Neural progenitor cell (in vitro differentiated cells): ENCODE measurements at regions not wholly inside any gene's neighbourhood (a gene's known extent, or its start where the extent isn't known, plus 50 kb on each side); places are given as distances from the start of the nearest gene placed in this dataset. TPM values are rescaled to one million over a fixed set of nuclear protein-coding genes. Genes with fewer than 3 reads are reported as not detected.
A peak's percentile ranks its signal among the peaks of the same experiment; 100 is the strongest.

ENCODE experiments used
- DNase-seq: peaks from one replicate; pipeline ENCODE4 v3.0.0-alpha.2; 2016; ENCODE audit warnings: low spot score
- H2AFZ ChIP-seq: fragments of 200-600 bp; sonication (generic); replicated peaks from 2 replicates; pipeline ENCODE4 v1.6.1; 2016; ENCODE audit warnings: antibody characterized with exemption
- H3F3A ChIP-seq: fragments of 200-600 bp; sonication (generic); 2 replicates; pipeline ENCODE4 v1.6.1; 2016; ENCODE audit warnings: antibody characterized with exemption, low read depth
- H3K27ac ChIP-seq: fragments of 200-600 bp; sonication (generic); 2 replicates; pipeline ENCODE4 v1.5.1; 2016; ENCODE audit warnings: mild to moderate bottlenecking
- H3K27me3 ChIP-seq: fragments of 200-600 bp; sonication (generic); 2 replicates; pipeline ENCODE4 v1.6.1; 2016; ENCODE audit warnings: mild to moderate bottlenecking, moderate library complexity
- H3K36me3 ChIP-seq: fragments of 200-600 bp; sonication (generic); 2 replicates; pipeline ENCODE4 v1.5.1; 2016
- H3K4me1 ChIP-seq: fragments of 200-600 bp; sonication (generic); 2 replicates; pipeline ENCODE4 v1.6.1; 2016; ENCODE audit warnings: mixed run types
- H3K4me2 ChIP-seq: fragments of 200-600 bp; sonication (generic); 2 replicates; pipeline ENCODE4 v1.6.1; 2016
- H3K4me3 ChIP-seq: fragments of 200-600 bp; sonication (generic); 2 replicates; pipeline ENCODE4 v1.5.1; 2016
- H3K79me2 ChIP-seq: fragments of 200-600 bp; sonication (generic); 2 replicates; pipeline ENCODE4 v1.6.1; 2016; ENCODE audit warnings: low read depth
- H3K9ac ChIP-seq: fragments of 200-600 bp; sonication (generic); 2 replicates; pipeline ENCODE4 v1.6.1; 2016
- H3K9me3 ChIP-seq: fragments of 200-600 bp; sonication (generic); 2 replicates; pipeline ENCODE4 v1.5.1; 2016; ENCODE audit warnings: low read depth
- H4K20me1 ChIP-seq: fragments of 200-600 bp; sonication (generic); 2 replicates; pipeline ENCODE4 v1.6.1; 2016; ENCODE audit warnings: low read depth
- H3K27ac Mint-ChIP-seq: 3 replicates; pipeline ENCODE4 v1.8.0; 2021; ENCODE audit warnings: mixed read lengths
- H3K27me3 Mint-ChIP-seq: 2 replicates; pipeline ENCODE4 v1.8.0; 2022; ENCODE audit warnings: low read depth, mild to moderate bottlenecking, inconsistent platforms, moderate library complexity, mixed read lengths; ENCODE audit not compliant: insufficient read depth
- H3K36me3 Mint-ChIP-seq: 3 replicates; pipeline ENCODE4 v1.8.0; 2021; ENCODE audit warnings: mixed read lengths
- H3K4me1 Mint-ChIP-seq: 3 replicates; pipeline ENCODE4 v1.8.0; 2021; ENCODE audit warnings: mixed read lengths
- H3K4me3 Mint-ChIP-seq: 3 replicates; pipeline ENCODE4 v1.8.0; 2021; ENCODE audit warnings: mild to moderate bottlenecking, moderate library complexity, mixed read lengths
- H3K9me3 Mint-ChIP-seq: 3 replicates; pipeline ENCODE4 v1.8.0; 2020; ENCODE audit warnings: mixed read lengths
- EZH2 ChIP-seq: fragments of 200-600 bp; sonication (generic); IDR thresholded peaks from 2 replicates; pipeline ENCODE4 v1.6.1; 2017; ENCODE audit warnings: antibody characterized with exemption, mild to moderate bottlenecking, moderate library complexity
- EZH2phosphoT487 ChIP-seq: fragments of 200-600 bp; sonication (generic); IDR thresholded peaks from 2 replicates; pipeline ENCODE4 v1.6.1; 2017; ENCODE audit warnings: antibody characterized with exemption
- small RNA-seq: library from RNA; depleted of rRNA; stranded (forward); fragments of <200 nt; gene quantifications from one replicate; pipeline ENCODE3, GENCODE V24; 2015
- TF ChIP-seq, protein P1 (sequence below): fragments of 200-600 bp; sonication (generic); IDR thresholded peaks from 2 replicates; pipeline ENCODE4 v1.5.1; 2017; ENCODE audit warnings: antibody characterized with exemption, mild to moderate bottlenecking

- H3K9me3 ChIP-seq = no peaks in the 10 kb centered on the region
- no peaks in the 10 kb centered on the region for H3K9me3 Mint-ChIP-seq
- H3K4me3 ChIP-seq = no peak overlapping the region
- H3K36me3 Mint-ChIP-seq = no peaks in the 10 kb centered on the region
- no peaks in the 10 kb centered on the region for H3K27me3 ChIP-seq
- no peak overlapping the region for H3K27ac ChIP-seq
- TF ChIP-seq, protein P1, sequence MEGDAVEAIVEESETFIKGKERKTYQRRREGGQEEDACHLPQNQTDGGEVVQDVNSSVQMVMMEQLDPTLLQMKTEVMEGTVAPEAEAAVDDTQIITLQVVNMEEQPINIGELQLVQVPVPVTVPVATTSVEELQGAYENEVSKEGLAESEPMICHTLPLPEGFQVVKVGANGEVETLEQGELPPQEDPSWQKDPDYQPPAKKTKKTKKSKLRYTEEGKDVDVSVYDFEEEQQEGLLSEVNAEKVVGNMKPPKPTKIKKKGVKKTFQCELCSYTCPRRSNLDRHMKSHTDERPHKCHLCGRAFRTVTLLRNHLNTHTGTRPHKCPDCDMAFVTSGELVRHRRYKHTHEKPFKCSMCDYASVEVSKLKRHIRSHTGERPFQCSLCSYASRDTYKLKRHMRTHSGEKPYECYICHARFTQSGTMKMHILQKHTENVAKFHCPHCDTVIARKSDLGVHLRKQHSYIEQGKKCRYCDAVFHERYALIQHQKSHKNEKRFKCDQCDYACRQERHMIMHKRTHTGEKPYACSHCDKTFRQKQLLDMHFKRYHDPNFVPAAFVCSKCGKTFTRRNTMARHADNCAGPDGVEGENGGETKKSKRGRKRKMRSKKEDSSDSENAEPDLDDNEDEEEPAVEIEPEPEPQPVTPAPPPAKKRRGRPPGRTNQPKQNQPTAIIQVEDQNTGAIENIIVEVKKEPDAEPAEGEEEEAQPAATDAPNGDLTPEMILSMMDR = no peak
- TF ChIP-seq EZH2phosphoT487 = no peak
- no peak for TF ChIP-seq EZH2
- H3K36me3 ChIP-seq = no peaks in the 10 kb centered on the region
- H3K4me1 Mint-ChIP-seq = peaks cover 3% of the 10 kb centered on the region
- H3K9ac ChIP-seq = no peak overlapping the region
- H2AFZ ChIP-seq = no peak overlapping the region
- H3K27me3 Mint-ChIP-seq = peaks cover 4% of the 10 kb centered on the region
- H3K27ac Mint-ChIP-seq = peak overlapping the region; percentile 1
- no peaks in the 10 kb centered on the region for H4K20me1 ChIP-seq
- no peak overlapping the region for H3K4me2 ChIP-seq
- no peaks in the 10 kb centered on the region for H3K4me1 ChIP-seq
- no peaks in the 10 kb centered on the region for H3K79me2 ChIP-seq
- no peak for DNase-seq
- no peaks in the 10 kb centered on the region for H3F3A ChIP-seq
- no peak overlapping the region for H3K4me3 Mint-ChIP-seq
Measured at GRCh38 chr12:93323625-93324329, 53.9 kb upstream of the NUDT4 start.

DNA sequence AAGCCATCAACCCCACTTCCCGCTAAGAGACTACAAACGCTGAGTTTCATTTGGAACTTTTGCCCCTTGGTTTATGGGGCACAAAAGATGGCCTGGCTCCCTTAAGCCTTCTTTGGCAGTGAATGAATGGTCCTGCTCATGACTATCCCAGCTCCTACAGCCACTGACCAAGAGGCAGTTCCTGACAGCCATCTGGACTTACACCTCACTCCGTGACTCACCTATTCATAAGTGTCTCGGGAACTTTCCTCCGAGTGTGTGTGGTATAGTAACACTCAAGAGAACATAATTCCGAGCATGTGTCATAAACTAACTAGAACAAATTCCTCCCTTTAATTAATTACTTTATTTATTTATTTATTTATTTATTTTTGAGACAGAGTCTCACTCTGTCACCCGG, 51.9 kb upstream of the NUDT4 start:
- H3K4me1 ChIP-seq = no peaks in the 10 kb centered on the region
- H3K4me3 Mint-ChIP-seq = no peak overlapping the region
- H4K20me1 ChIP-seq = no peaks in the 10 kb centered on the region
- no peaks in the 10 kb centered on the region for H3K9me3 ChIP-seq
- H3K27ac ChIP-seq = no peak overlapping the region
- H3K27me3 ChIP-seq = no peaks in the 10 kb centered on the region
- no peaks in the 10 kb centered on the region for H3K4me1 Mint-ChIP-seq
- H3K36me3 Mint-ChIP-seq = no peaks in the 10 kb centered on the region
- H3K4me2 ChIP-seq = no peak overlapping the region
- DNase-seq = no peak
- H3K27ac Mint-ChIP-seq = no peak overlapping the region
- H2AFZ ChIP-seq = no peak overlapping the region
- no peaks in the 10 kb centered on the region for H3K36me3 ChIP-seq
- H3F3A ChIP-seq = no peaks in the 10 kb centered on the region
- H3K79me2 ChIP-seq = no peaks in the 10 kb centered on the region
- no peak overlapping the region for H3K4me3 ChIP-seq
- TF ChIP-seq EZH2phosphoT487 (no peak), EZH2 (no peak)
- TF ChIP-seq, protein P1 = no peak
- H3K9ac ChIP-seq = no peak overlapping the region
- H3K9me3 Mint-ChIP-seq = no peaks in the 10 kb centered on the region
- H3K27me3 Mint-ChIP-seq = peaks cover 2% of the 10 kb centered on the region

Small RNA genes in the stretch of these regions (small RNA-seq; reads per million reads assigned to genes)
- gene RF00019 = not detected
- gene RF00284 = 0.16 reads per million
- not detected for gene RPL41P5
